ENCODE measurements at regions not wholly inside any gene's neighbourhood (a gene's known extent, or its start where the extent isn't known, plus 50 kb on each side); places are given as distances from the start of the nearest gene placed in this dataset.

GRCh38 chr3:29183346-29184087, 97.4 kb upstream of the RBMS3 start:
- DNase-seq (ENCODE audit: low read depth in 2 of 2): peak in 1 of 2 experiments; percentile 22

- no peak for DNase-seq (ENCODE audit: low read depth in 2 of 2)
Observed at GRCh38 chr3:29185706-29186105, 95.2 kb upstream of the RBMS3 start.

GRCh38 chr3:29186131-29186599, 94.7 kb upstream of the RBMS3 start:
- DNase-seq (ENCODE audit: low read depth in 2 of 2): no peak

DNA sequence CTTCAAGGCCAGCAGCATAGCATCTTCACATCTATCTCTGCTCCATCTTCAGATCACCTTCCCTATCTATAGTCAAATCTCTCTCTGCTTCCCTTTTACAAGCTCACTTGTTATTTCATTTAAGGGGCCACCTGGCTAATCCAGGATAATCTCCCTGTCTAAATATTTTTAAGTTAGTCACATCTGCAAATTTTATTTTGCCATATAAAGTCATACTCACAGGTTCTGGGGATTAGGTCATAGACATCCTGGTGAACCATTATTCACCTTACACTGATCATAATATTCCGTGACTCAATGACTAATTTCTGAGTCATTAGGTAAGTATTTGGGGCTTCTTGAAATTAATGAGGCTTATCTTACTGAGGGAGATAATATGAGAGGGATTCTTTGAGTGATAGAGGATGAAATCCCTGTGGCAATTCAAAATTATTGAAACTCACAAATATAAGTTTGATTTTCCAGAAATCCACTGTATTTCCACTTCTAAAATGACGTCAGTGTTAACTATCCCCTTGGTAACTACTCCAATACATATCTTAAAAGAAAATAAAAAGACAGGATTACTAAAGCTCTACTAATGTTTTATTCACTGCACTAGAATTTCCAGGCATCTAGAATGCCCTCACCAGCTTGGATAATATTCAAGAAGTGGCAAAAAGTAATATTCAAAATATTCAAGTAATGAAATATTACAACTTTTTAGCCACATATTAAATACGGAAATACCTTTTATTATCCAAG, 93.7 kb upstream of the RBMS3 start:
- DNase-seq (ENCODE audit: low read depth in 2 of 2): no peak

DNA sequence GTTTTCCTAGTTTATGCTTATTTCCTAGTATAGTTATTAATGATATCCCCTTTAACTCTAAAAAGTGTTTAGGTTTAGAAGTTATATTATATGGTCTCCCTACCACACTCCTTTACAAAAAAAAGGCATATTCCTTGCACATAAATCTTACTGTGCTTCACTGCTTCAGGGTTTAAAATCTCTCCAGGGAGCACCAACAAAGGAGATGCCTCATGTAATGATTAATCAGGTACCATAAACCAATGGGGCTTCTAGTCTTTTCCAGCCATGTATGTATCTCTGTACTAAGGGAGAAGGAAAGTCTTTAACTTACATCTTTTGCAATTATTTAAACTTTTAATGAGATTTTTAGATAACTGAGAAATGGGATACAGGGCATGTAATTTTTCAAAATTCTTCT, 91.5 kb upstream of the RBMS3 start:
- no peak for DNase-seq (ENCODE audit: low read depth in 2 of 2)

- DNase-seq (ENCODE audit: low read depth in 2 of 2): no peak
Observed at GRCh38 chr3:29194139-29194538, 86.7 kb upstream of the RBMS3 start.

DNA sequence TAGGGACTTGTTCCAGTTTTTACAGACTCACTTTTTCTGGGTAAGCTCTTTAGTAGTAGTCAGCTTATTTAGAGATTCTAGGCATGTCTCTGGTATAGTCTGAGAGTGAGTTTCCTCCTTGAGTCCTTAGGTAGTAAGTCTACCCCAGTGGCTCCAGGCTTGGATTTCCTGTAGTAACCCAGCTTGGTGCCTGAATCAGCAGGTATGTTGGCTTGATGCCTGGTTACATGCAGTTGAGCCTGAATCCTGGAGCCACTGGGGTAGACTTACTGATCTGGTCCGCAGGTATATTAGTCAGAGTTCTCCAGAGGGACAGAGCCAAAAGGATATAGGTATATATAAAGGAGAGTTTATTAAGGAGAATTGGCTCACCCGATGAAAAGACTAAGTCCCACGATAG, 85.8 kb upstream of the RBMS3 start:
- DNase-seq (ENCODE audit: low read depth in 2 of 2): no peak

GRCh38 chr3:29201604-29202003, 79.3 kb upstream of the RBMS3 start:
- DNase-seq (ENCODE audit: low read depth in 2 of 2): no peak

DNA sequence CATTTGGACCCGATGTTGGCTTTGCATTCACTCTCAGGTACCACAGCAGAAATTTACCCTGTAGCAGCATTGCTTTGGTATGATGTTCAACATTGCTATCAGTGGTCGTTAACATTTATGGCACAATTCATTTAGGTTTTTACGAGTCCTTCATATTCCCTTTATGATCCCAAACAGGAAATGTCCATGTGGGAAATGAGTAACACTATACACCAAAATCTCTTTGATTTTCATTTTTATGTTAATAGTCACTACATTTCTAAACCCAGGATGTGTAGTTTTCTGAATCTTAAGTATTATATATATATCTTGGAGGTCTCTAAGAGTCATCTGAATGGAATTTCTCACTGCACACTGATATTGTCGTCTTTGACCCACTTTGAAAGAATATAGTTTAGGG, 78.5 kb upstream of the RBMS3 start:
- no peak for DNase-seq (ENCODE audit: low read depth in 2 of 2)

DNA sequence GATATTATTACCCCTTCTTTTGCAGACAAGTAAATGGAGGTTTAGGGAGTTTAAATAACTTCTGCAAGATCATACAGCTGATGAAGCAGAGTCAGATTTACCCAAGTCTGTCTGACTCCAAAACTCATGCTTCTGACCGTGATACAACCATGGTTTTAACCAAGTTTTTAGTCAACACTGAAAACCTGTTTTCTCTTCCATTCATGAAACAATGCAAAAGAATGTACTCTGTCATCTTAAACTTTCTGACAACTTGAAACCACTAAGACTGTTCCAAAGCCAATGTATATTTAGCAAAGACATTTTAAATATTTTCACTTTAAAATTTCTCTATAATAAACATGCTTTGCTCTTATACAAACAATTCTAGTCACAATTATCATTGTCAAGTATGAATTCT, 77.0 kb upstream of the RBMS3 start:
- no peak for DNase-seq (ENCODE audit: low read depth in 2 of 2)

DNA sequence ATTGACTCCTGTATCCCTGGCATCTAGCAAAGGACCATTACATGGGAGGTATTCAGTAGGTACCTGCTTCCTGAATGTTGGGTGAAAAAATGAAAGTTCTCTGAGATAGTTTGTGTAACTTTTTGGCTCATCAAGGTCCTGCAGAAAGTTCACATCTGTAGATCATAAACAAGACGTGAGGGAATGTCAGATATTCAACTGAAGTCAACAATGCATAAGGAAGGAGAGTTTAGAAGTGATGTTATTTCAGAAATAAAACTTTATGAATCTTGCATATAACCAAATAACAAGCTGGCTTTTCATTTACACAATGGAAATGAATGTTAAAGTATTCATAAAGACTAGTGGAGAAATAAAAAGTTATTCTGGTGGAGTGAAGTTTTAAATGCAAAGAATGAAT, 73.4 kb upstream of the RBMS3 start:
- DNase-seq (ENCODE audit: low read depth in 2 of 2): no peak

DNA sequence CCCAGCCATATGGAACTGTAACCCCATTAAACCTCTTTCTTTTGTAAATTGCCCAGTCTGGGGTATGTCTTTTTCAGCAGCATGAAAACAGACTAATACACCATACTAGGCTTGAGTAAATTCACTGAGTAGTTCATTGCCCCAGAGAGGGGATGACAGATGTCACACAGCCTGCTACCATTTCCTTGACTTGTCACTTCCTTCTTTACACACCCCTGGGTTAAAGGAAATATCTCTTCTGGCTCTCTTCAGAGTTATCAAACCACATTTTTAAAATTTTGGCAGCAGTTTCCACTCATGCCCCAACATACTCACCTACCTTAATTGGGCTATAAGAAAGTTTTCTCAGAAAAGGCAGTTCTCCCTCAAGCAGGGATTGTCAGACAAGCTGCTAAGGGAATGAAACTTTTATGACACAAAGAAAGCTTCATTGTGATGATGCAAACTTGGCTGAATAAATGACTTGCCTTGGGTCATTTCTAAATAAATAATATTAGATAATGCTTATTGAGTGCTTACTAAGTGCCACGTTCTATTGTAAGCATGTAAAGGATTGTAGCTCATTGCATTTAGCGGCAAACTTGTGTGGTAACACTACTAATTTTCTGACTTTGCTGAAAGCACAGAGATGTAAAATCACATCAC, 68.0 kb upstream of the RBMS3 start:
- DNase-seq (ENCODE audit: low read depth in 2 of 2): no peak

DNA sequence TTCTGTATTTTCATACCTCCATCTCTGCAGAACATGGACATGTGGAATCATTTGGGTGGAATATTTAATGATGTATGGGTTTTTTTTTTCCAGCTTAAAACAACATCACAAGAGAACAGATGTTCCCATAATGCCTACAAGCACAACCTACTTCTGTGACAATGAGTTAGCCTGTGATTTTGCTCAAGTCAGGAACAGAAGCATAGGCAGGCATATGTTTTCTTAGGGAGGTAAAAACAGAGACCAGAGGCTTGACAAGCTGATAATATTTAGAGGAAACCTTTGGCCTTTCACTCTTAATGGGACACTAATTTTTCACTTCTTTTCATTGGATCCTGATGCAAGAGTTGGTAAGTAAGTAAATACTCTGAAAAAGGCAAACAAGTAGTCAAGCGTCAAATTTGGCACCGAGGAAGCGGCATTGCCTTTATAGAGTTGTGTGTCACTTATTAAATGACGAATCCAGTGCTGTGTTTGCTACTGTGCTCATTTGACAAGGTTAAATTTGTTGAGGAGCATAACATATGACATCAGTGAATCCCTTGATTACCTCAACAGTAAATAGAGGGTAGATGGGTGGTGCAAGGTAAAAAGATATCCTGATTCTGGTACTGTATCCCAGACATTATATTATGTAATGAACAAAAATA, 66.7 kb upstream of the RBMS3 start:
- DNase-seq (ENCODE audit: low read depth in 2 of 2): no peak

DNA sequence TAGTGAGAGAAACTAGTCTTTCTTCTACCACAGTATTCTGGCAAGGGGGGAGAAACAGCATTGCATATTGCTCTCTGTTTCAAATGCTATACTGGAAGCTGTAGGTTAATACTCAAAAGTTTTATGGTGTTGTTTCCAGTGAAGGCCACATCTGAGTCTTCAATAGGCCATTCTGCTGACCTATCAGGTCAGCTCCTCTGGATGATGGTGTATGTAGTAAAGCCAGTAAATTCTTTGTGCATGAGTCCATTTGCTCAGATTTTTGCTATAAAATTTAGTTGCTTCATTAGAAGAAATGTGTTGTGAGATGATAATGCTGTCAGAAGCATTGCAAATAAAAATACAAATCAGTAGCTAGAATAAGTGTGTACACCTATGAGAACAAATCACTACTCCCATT, 64.9 kb upstream of the RBMS3 start:
- no peak for DNase-seq (ENCODE audit: low read depth in 2 of 2)

GRCh38 chr3:29226706-29227105, 54.2 kb upstream of the RBMS3 start:
- DNase-seq (ENCODE audit: low read depth in 2 of 2): no peak

GRCh38 chr3:29227307-29227706, 53.6 kb upstream of the RBMS3 start:
- no peak for DNase-seq (ENCODE audit: low read depth in 2 of 2)

Measured in stimulated activated CD4-positive, alpha-beta T cell treated with anti-CD3 and anti-CD28 coated beads, Interleukin-12 subunit alpha, Interleukin-12 subunit beta, amount 100 ng/mL, for 24 hours (primary cell).